ENCODE measurements at regions not wholly inside any gene's neighbourhood (a gene's known extent, or its start where the extent isn't known, plus 50 kb on each side); places are given as distances from the start of the nearest gene placed in this dataset.

- TF ChIP-seq CTCF (IDR thresholded peaks at IDR 0.05) (no peak), EP300 (IDR thresholded peaks at IDR 0.05) (no peak), POLR2A (IDR thresholded peaks at IDR 0.05) (no peak)
These were observed 326.4 kb downstream of the CENPC start for GRCh38 chr4:67218883-67219282.
